H1 (cell line): ENCODE measurements at regions not wholly inside any gene's neighbourhood (a gene's known extent, or its start where the extent isn't known, plus 50 kb on each side); places are given as distances from the start of the nearest gene placed in this dataset.

ENCODE experiments used
- CTCF ChIA-PET: fragments of 300-600 bp; sonication (Branson Sonifier 250); formaldehyde crosslinking; loops from one replicate; lab custom pipeline; 2021; ENCODE audit not compliant: partially characterized antibody; lab: Charles Lee
- POLR2A ChIA-PET: fragments of 300-600 bp; sonication (Branson Sonifier 250); formaldehyde crosslinking; loops from one replicate; lab custom pipeline; 2021; ENCODE audit warnings: inconsistent platforms; ENCODE audit not compliant: partially characterized antibody; lab: Charles Lee
- DNase-seq, 2 experiments: peaks; one replicate each; pipeline versions ENCODE4 v3.0.0 to v3.0.0-alpha.2; 2010 to 2022; ENCODE audit warnings: low spot score in 2 of 2, low read depth in 1 of 2, mixed read lengths in 1 of 2
- FAIRE-seq: peaks from 2 replicates; lab custom pipeline; 2011; peaks lifted over from hg19 to GRCh38; lab: Jason Lieb, UNC
- H2AFZ ChIP-seq: 2 replicates; pipeline ENCODE4 v1.8.1; 2012; ENCODE audit warnings: low read length, inconsistent platforms
- H2AK5ac ChIP-seq: 2 replicates; pipeline ENCODE4 v1.6.1; 2013; ENCODE audit warnings: low read depth, low read length
- H2BK120ac ChIP-seq: replicated peaks from 2 replicates; pipeline ENCODE3; 2013; ENCODE audit warnings: low read depth, low read length, inconsistent platforms
- H2BK12ac ChIP-seq: 2 replicates; pipeline ENCODE4 v1.6.1; 2013; ENCODE audit warnings: low read depth, low read length
- H2BK15ac ChIP-seq: 2 replicates; pipeline ENCODE4 v1.6.1; 2013; ENCODE audit warnings: low read length
- H2BK20ac ChIP-seq: 2 replicates; pipeline ENCODE4 v1.6.1; 2013; ENCODE audit warnings: low read length
- H2BK5ac ChIP-seq: 2 replicates; pipeline ENCODE4 v1.6.1; 2013; ENCODE audit warnings: low read depth, low read length
- H3K14ac ChIP-seq: 2 replicates; pipeline ENCODE4 v1.6.1; 2013; ENCODE audit warnings: inconsistent platforms; ENCODE audit not compliant: insufficient read length
- H3K18ac ChIP-seq: 2 replicates; pipeline ENCODE4 v1.6.1; 2013; ENCODE audit warnings: low read length; ENCODE audit errors: extremely low read depth
- H3K23ac ChIP-seq: 2 replicates; pipeline ENCODE4 v1.6.1; 2013; ENCODE audit warnings: inconsistent platforms; ENCODE audit not compliant: insufficient read length
- H3K23me2 ChIP-seq: 2 replicates; pipeline ENCODE4 v1.6.1; 2013; ENCODE audit warnings: low read depth, low read length
- H3K27ac ChIP-seq: 2 replicates; pipeline ENCODE4 v1.6.1; 2011; ENCODE audit warnings: low read depth, low read length, inconsistent platforms
- H3K27me3 ChIP-seq, 4 experiments: replicated peaks in 1 of 4; 1 replicate in 1 of 4; 2 replicates in 3 of 4; pipeline versions ENCODE4 v1.6.1 to v1.8.1; 2011 to 2013; ENCODE audit warnings: low read length in 3 of 4, mild to moderate bottlenecking in 3 of 4, inconsistent platforms in 2 of 4, mixed read lengths in 2 of 4, moderate library complexity in 1 of 4; ENCODE audit not compliant: control insufficient read depth in 3 of 4, insufficient read depth in 3 of 4; ENCODE audit errors: extremely low read depth in 1 of 4
- H3K36me3 ChIP-seq, 4 experiments: 2 replicates each; pipeline versions ENCODE4 v1.6.1 to v1.8.1; 2011 to 2013; ENCODE audit warnings: mild to moderate bottlenecking in 4 of 4, low read length in 3 of 4, moderate library complexity in 2 of 4, control low read depth in 1 of 4, inconsistent platforms in 1 of 4; ENCODE audit not compliant: insufficient read depth in 4 of 4, control insufficient read depth in 2 of 4
- H3K4ac ChIP-seq: replicated peaks from 2 replicates; pipeline ENCODE3; 2013; ENCODE audit warnings: low read length, low read depth, mixed read lengths, inconsistent platforms; ENCODE audit not compliant: insufficient read length
- H3K4me1 ChIP-seq, 4 experiments: replicated peaks in 1 of 4; 1 replicate in 1 of 4; 2 replicates in 3 of 4; pipeline versions ENCODE4 v1.6.1 to v1.8.1; 2011 to 2013; ENCODE audit warnings: low read length in 3 of 4, inconsistent platforms in 2 of 4, mixed read lengths in 1 of 4; ENCODE audit not compliant: insufficient read depth in 4 of 4, control insufficient read depth in 3 of 4
- H3K4me2 ChIP-seq, 2 experiments: 2 replicates each; pipeline versions ENCODE4 v1.6.1 to v1.8.1; 2011 to 2013; ENCODE audit warnings: low read depth in 2 of 2, low read length in 2 of 2, control low read depth in 1 of 2, inconsistent platforms in 1 of 2, mild to moderate bottlenecking in 1 of 2; ENCODE audit not compliant: insufficient read depth in 1 of 2
- H3K4me3 ChIP-seq, 4 experiments: fragments of 200-600, 300-600 bp in 1 of 4; sonication (generic), shearing (Covaris generic), sonication (Bioruptor Twin) in 1 of 4; 2 replicates each; pipeline versions ENCODE4 v1.5.1 to v1.8.1; 2011 to 2016; ENCODE audit warnings: low read length in 4 of 4, low read depth in 3 of 4, control low read depth in 2 of 4, inconsistent platforms in 2 of 4, mild to moderate bottlenecking in 2 of 4, mixed read lengths in 1 of 4, moderate library complexity in 1 of 4; ENCODE audit not compliant: insufficient read depth in 2 of 4; ENCODE audit errors: extremely low read depth in 1 of 4
- H3K56ac ChIP-seq: replicated peaks from 2 replicates; pipeline ENCODE3; 2013; ENCODE audit warnings: low read depth, mild to moderate bottlenecking, mixed read lengths, low read length, inconsistent platforms; ENCODE audit not compliant: insufficient read length
- H3K79me1 ChIP-seq: 2 replicates; pipeline ENCODE4 v1.6.1; 2013; ENCODE audit warnings: low read depth, low read length, control low read depth
- H3K79me2 ChIP-seq, 2 experiments: 2 replicates each; pipeline versions ENCODE4 v1.6.1 to v1.8.1; 2012 to 2013; ENCODE audit warnings: low read length in 2 of 2, mild to moderate bottlenecking in 2 of 2, inconsistent platforms in 1 of 2; ENCODE audit not compliant: insufficient read depth in 2 of 2, control insufficient read depth in 1 of 2
- H3K9ac ChIP-seq, 4 experiments: replicated peaks in 1 of 4; 1 replicate in 1 of 4; 2 replicates in 3 of 4; pipeline versions ENCODE4 v1.6.1 to v1.8.1; 2011 to 2013; ENCODE audit warnings: low read depth in 3 of 4, low read length in 3 of 4, control low read depth in 2 of 4, mild to moderate bottlenecking in 2 of 4, moderate library complexity in 2 of 4, inconsistent platforms in 1 of 4; ENCODE audit errors: extremely low read depth in 1 of 4
- H3K9me3 ChIP-seq, 2 experiments: 2 replicates each; pipeline versions ENCODE4 v1.6.1 to v1.8.1; 2012 to 2013; ENCODE audit warnings: mild to moderate bottlenecking in 2 of 2, moderate library complexity in 2 of 2, control low read depth in 1 of 2, inconsistent platforms in 1 of 2, low read depth in 1 of 2, low read length in 1 of 2, mixed read lengths in 1 of 2; ENCODE audit not compliant: insufficient read depth in 2 of 2
- H4K20me1 ChIP-seq, 2 experiments: replicated peaks in 1 of 2; 2 replicates each; pipeline versions ENCODE3 to v1.8.1; 2011 to 2013; ENCODE audit warnings: inconsistent platforms in 2 of 2, low read length in 2 of 2, mild to moderate bottlenecking in 1 of 2; ENCODE audit not compliant: insufficient read depth in 2 of 2, control insufficient read depth in 1 of 2
- H4K5ac ChIP-seq: 2 replicates; pipeline ENCODE4 v1.6.1; 2013; ENCODE audit warnings: low read length, low read depth, mixed read lengths, inconsistent platforms; ENCODE audit not compliant: insufficient read length
- H4K8ac ChIP-seq: 2 replicates; pipeline ENCODE4 v1.8.0; 2013; ENCODE audit warnings: mild to moderate bottlenecking, moderate library complexity, low read length, inconsistent platforms; ENCODE audit not compliant: insufficient read depth; ENCODE audit errors: extremely low read depth
- H4K91ac ChIP-seq: replicated peaks from 2 replicates; pipeline ENCODE3; 2013; ENCODE audit warnings: low read length, mixed read lengths, inconsistent platforms; ENCODE audit not compliant: insufficient read length
- ASH2L ChIP-seq: fragments of 200-600, 300-600 bp; sonication (generic); IDR thresholded peaks from one replicate; pipeline ENCODE4 v1.7.1; 2017; ENCODE audit warnings: low read length
- CBX5 ChIP-seq: fragments of 300-800, 300-1000 bp; sonication (generic); IDR thresholded peaks from 2 replicates; pipeline ENCODE4 v1.7.1; 2016; ENCODE audit warnings: antibody characterized with exemption, low read length, low read depth
- CBX8 ChIP-seq: fragments of 300-800, 300-1000 bp; sonication (generic); IDR thresholded peaks from 2 replicates; pipeline ENCODE4 v1.7.1; 2016; ENCODE audit warnings: low read depth, low read length, borderline replicate concordance
- CHD1 ChIP-seq: IDR thresholded peaks from 2 replicates; pipeline ENCODE4 v1.6.1; 2012; ENCODE audit warnings: low read depth, low read length, improper control_type of control experiment
- FOSL1 ChIP-seq: IDR thresholded peaks from 2 replicates; pipeline ENCODE4 v1.6.1; 2011; ENCODE audit warnings: mild to moderate bottlenecking, low read depth, low read length, moderate library complexity; ENCODE audit not compliant: insufficient read depth
- HDAC2 ChIP-seq, 2 experiments: fragments of 300-600 bp in 1 of 2; sonication (generic) in 1 of 2; IDR thresholded peaks; 2 replicates each; pipeline ENCODE4 v1.6.1; 2011 to 2012; ENCODE audit warnings: low read depth in 2 of 2, low read length in 2 of 2, mild to moderate bottlenecking in 2 of 2, moderate library complexity in 2 of 2, borderline replicate concordance in 1 of 2, inconsistent platforms in 1 of 2
- MAFK ChIP-seq: IDR thresholded peaks from 2 replicates; pipeline ENCODE4 v1.6.1; 2012; ENCODE audit warnings: low read depth, mild to moderate bottlenecking, improper control_type of control experiment, low read length
- NRF1 ChIP-seq: IDR thresholded peaks from 2 replicates; pipeline ENCODE4 v1.6.1; 2011; ENCODE audit warnings: mild to moderate bottlenecking, low read depth, low read length, improper control_type of control experiment
- RBBP5 ChIP-seq: IDR thresholded peaks from 2 replicates; pipeline ENCODE4 v1.7.1; 2012; ENCODE audit warnings: low read depth, mild to moderate bottlenecking, inconsistent platforms, low read length, moderate library complexity, borderline replicate concordance
- RFX5 ChIP-seq: IDR thresholded peaks from 2 replicates; pipeline ENCODE4 v1.6.1; 2011; ENCODE audit warnings: low read depth, low read length, improper control_type of control experiment, borderline replicate concordance
- SAP30 ChIP-seq: fragments of 300-600 bp; sonication (generic); IDR thresholded peaks from 2 replicates; pipeline ENCODE4 v1.7.1; 2012; ENCODE audit warnings: low read length, moderate library complexity, mild to moderate bottlenecking, inconsistent platforms; ENCODE audit not compliant: insufficient read depth, insufficient replicate concordance
- SP2 ChIP-seq: IDR thresholded peaks from 2 replicates; pipeline ENCODE4 v1.6.1; 2012; ENCODE audit warnings: mild to moderate bottlenecking, low read length, inconsistent platforms
- TCF12 ChIP-seq: IDR thresholded peaks from 2 replicates; pipeline ENCODE4 v1.6.1; 2011; ENCODE audit warnings: low read depth, mild to moderate bottlenecking, low read length
- WGBS, 2 experiments: shearing (Covaris generic) in 1 of 2; methylation state at CpG; one replicate each; pipeline versions ENCODE4 v1.1.6 to v1.1.7; 2013 to 2015; ENCODE audit warnings: low lambda C conversion rate in 2 of 2, mixed read lengths in 2 of 2, inconsistent platforms in 1 of 2, low coverage in 1 of 2, missing lambda C conversion rate in 1 of 2; ENCODE audit not compliant: insufficient replicate concordance in 2 of 2, insufficient coverage in 1 of 2, insufficient read length in 1 of 2; ENCODE audit errors: extremely low coverage in 1 of 2, missing lambda C conversion rate in 1 of 2; 5-methylcytosine and 5-hydroxymethylcytosine counted together
- TF ChIP-seq, protein P1 (sequence below): IDR thresholded peaks from 2 replicates; pipeline ENCODE4 v1.6.1; 2011; ENCODE audit warnings: low read length, improper control_type of control experiment

GRCh38 chr10:118210276-118210675 is 131.8 kb downstream of the FAM204A start:
- Histone ChIP-seq H3K23ac (no peak overlapping the region), H3K9me3 (no peaks in the 10 kb centered on the region), H3K23me2 (no peaks in the 10 kb centered on the region), H2BK120ac (no peak overlapping the region), H3K4ac (no peak overlapping the region), H2AFZ (no peak overlapping the region), H3K18ac (no peak overlapping the region), H3K4me1 (peaks cover 0 to 5% (median 1%) of the 10 kb centered on the region in 4 experiments; a peak in 2 of 7 replicates), H3K36me3 (no peaks in the 10 kb centered on the region), H3K79me2 (no peaks in the 10 kb centered on the region), H3K14ac (no peak overlapping the region), H2BK15ac (no peak overlapping the region), H4K5ac (no peak overlapping the region), H3K27me3 (no peaks in the 10 kb centered on the region), H4K8ac (no peak overlapping the region), H3K9ac (no peak overlapping the region), H3K79me1 (no peaks in the 10 kb centered on the region), H3K27ac (no peak overlapping the region), H2BK12ac (no peak overlapping the region), H2AK5ac (no peak overlapping the region), H2BK5ac (no peak overlapping the region), H2BK20ac (no peak overlapping the region), H4K20me1 (peaks cover 0 to 2% of the 10 kb centered on the region in 2 experiments), H3K4me2 (no peak overlapping the region), H3K56ac (no peak overlapping the region), H4K91ac (no peak overlapping the region), H3K4me3 (no peak overlapping the region)
- POLR2A ChIA-PET, result no interaction called here
- FAIRE-seq (no peak), DNase-seq (no peak)
- CTCF ChIA-PET, result interaction anchor here (0.9 kb wide), 1 partner anchor 350 kb away, joined by 3 read pairs; no protein-coding TSS in a partner anchor
- 93% methylated on average over 2 of the region's 2 CpGs; no CpG with 5 or more reads in 1 of the 2 experiments for WGBS, 2 experiments
- TF ChIP-seq RFX5 (no peak), NRF1 (no peak), RBBP5 (no peak), CBX8 (no peak), SP2 (no peak), TCF12 (no peak), HDAC2 (IDR thresholded peaks at IDR 0.05; ENCODE audit: borderline replicate concordance in 1 of 2, low read depth in 2 of 2, low read length in 2 of 2) (no peak), ASH2L (no peak), CBX5 (no peak), CHD1 (no peak), SAP30 (no peak), MAFK (no peak), FOSL1 (no peak)
- TF ChIP-seq, protein P1, sequence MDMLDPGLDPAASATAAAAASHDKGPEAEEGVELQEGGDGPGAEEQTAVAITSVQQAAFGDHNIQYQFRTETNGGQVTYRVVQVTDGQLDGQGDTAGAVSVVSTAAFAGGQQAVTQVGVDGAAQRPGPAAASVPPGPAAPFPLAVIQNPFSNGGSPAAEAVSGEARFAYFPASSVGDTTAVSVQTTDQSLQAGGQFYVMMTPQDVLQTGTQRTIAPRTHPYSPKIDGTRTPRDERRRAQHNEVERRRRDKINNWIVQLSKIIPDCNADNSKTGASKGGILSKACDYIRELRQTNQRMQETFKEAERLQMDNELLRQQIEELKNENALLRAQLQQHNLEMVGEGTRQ, result no peak
